ENCODE measurements at regions not wholly inside any gene's neighbourhood (a gene's known extent, or its start where the extent isn't known, plus 50 kb on each side); places are given as distances from the start of the nearest gene placed in this dataset.

- Mint-ChIP-seq H3K4me1 (no peaks in the 10 kb centered on the region), H3K9me3 (no peaks in the 10 kb centered on the region), H3K27ac (no peak overlapping the region), H3K36me3 (no peaks in the 10 kb centered on the region), H3K4me3 (no peak overlapping the region), H3K27me3 (ENCODE audit: insufficient read depth, low read depth) (no peaks in the 10 kb centered on the region)
- H3K36me3 ChIP-seq, result no peaks in the 10 kb centered on the region
- H2AFZ ChIP-seq (replicated peaks), result no peak overlapping the region
- no peak for DNase-seq (ENCODE audit: low spot score)
- no peaks in the 10 kb centered on the region for H3K79me2 ChIP-seq (ENCODE audit: low read depth)
- no peak overlapping the region for H3K27ac ChIP-seq
- no peak overlapping the region for H3K9ac ChIP-seq
- no peaks in the 10 kb centered on the region for H4K20me1 ChIP-seq (ENCODE audit: low read depth)
- H3K4me1 ChIP-seq, result peaks cover 4% of the 10 kb centered on the region
- H3K4me2 ChIP-seq, result no peak overlapping the region
- TF ChIP-seq EZH2 (IDR thresholded peaks at IDR 0.05), result no peak
- TF ChIP-seq EZH2phosphoT487 (IDR thresholded peaks at IDR 0.05), result no peak
- TF ChIP-seq CTCF (IDR thresholded peaks at IDR 0.05), result no peak
- no peaks in the 10 kb centered on the region for H3K9me3 ChIP-seq (ENCODE audit: low read depth)
- H3K4me3 ChIP-seq, result no peak overlapping the region
- no peaks in the 10 kb centered on the region for H3K27me3 ChIP-seq
- H3F3A ChIP-seq (ENCODE audit: low read depth), result no peaks in the 10 kb centered on the region
Measured at GRCh38 chr6:23957017-23957416, 169.0 kb upstream of the NRSN1 start.

GRCh38 chr6:23964865-23965264, 161.2 kb upstream of the NRSN1 start:
- no peaks in the 10 kb centered on the region for H4K20me1 ChIP-seq (ENCODE audit: low read depth)
- no peak overlapping the region for H2AFZ ChIP-seq (replicated peaks)
- no peak overlapping the region for H3K27ac ChIP-seq
- Mint-ChIP-seq H3K9me3 (no peaks in the 10 kb centered on the region), H3K27ac (no peak overlapping the region), H3K4me1 (no peaks in the 10 kb centered on the region), H3K27me3 (ENCODE audit: insufficient read depth, low read depth) (peaks cover 2% of the 10 kb centered on the region), H3K36me3 (no peaks in the 10 kb centered on the region), H3K4me3 (no peak overlapping the region)
- peaks cover 11% of the 10 kb centered on the region for H3K4me1 ChIP-seq
- no peak overlapping the region for H3K9ac ChIP-seq
- no peak overlapping the region for H3K4me3 ChIP-seq
- H3K4me2 ChIP-seq, result no peak overlapping the region
- H3F3A ChIP-seq (ENCODE audit: low read depth), result no peaks in the 10 kb centered on the region
- no peak for DNase-seq (ENCODE audit: low spot score)
- no peaks in the 10 kb centered on the region for H3K79me2 ChIP-seq (ENCODE audit: low read depth)
- no peaks in the 10 kb centered on the region for H3K27me3 ChIP-seq
- H3K36me3 ChIP-seq, result no peaks in the 10 kb centered on the region
- no peaks in the 10 kb centered on the region for H3K9me3 ChIP-seq (ENCODE audit: low read depth)
- TF ChIP-seq EZH2 (IDR thresholded peaks at IDR 0.05) (no peak), CTCF (IDR thresholded peaks at IDR 0.05) (no peak), EZH2phosphoT487 (IDR thresholded peaks at IDR 0.05) (no peak)

GRCh38 chr6:23969344-23969743, 156.7 kb upstream of the NRSN1 start:
- Histone ChIP-seq H3K4me2 (no peak overlapping the region), H4K20me1 (ENCODE audit: low read depth) (no peaks in the 10 kb centered on the region), H3K36me3 (no peaks in the 10 kb centered on the region), H3K4me3 (no peak overlapping the region), H2AFZ (replicated peaks) (no peak overlapping the region), H3K4me1 (peaks cover 11% of the 10 kb centered on the region), H3F3A (ENCODE audit: low read depth) (no peaks in the 10 kb centered on the region), H3K9me3 (ENCODE audit: low read depth) (no peaks in the 10 kb centered on the region), H3K27me3 (no peaks in the 10 kb centered on the region), H3K9ac (no peak overlapping the region), H3K27ac (no peak overlapping the region), H3K79me2 (ENCODE audit: low read depth) (no peaks in the 10 kb centered on the region)
- no peaks in the 10 kb centered on the region for H3K4me1 Mint-ChIP-seq
- no peaks in the 10 kb centered on the region for H3K27me3 Mint-ChIP-seq (ENCODE audit: insufficient read depth, low read depth)
- no peaks in the 10 kb centered on the region for H3K9me3 Mint-ChIP-seq
- H3K4me3 Mint-ChIP-seq, result no peak overlapping the region
- no peak for TF ChIP-seq CTCF (IDR thresholded peaks at IDR 0.05)
- TF ChIP-seq EZH2phosphoT487 (IDR thresholded peaks at IDR 0.05), result no peak
- no peak for TF ChIP-seq EZH2 (IDR thresholded peaks at IDR 0.05)
- no peak for DNase-seq (ENCODE audit: low spot score)
- no peaks in the 10 kb centered on the region for H3K36me3 Mint-ChIP-seq
- no peak overlapping the region for H3K27ac Mint-ChIP-seq

GRCh38 chr6:23977706-23978105, 148.3 kb upstream of the NRSN1 start:
- Histone ChIP-seq H3K4me2 (no peak overlapping the region), H3F3A (ENCODE audit: low read depth) (no peaks in the 10 kb centered on the region), H2AFZ (replicated peaks) (no peak overlapping the region), H3K36me3 (no peaks in the 10 kb centered on the region), H3K9me3 (ENCODE audit: low read depth) (no peaks in the 10 kb centered on the region), H3K79me2 (ENCODE audit: low read depth) (no peaks in the 10 kb centered on the region), H3K27me3 (no peaks in the 10 kb centered on the region), H3K9ac (no peak overlapping the region), H3K27ac (no peak overlapping the region), H4K20me1 (ENCODE audit: low read depth) (no peaks in the 10 kb centered on the region), H3K4me3 (no peak overlapping the region), H3K4me1 (no peaks in the 10 kb centered on the region)
- Mint-ChIP-seq H3K4me3 (no peak overlapping the region), H3K27me3 (ENCODE audit: insufficient read depth, low read depth) (peaks cover 3% of the 10 kb centered on the region), H3K36me3 (no peaks in the 10 kb centered on the region), H3K27ac (no peak overlapping the region), H3K4me1 (peaks cover 7% of the 10 kb centered on the region), H3K9me3 (no peaks in the 10 kb centered on the region)
- no peak for DNase-seq (ENCODE audit: low spot score)
- no peak for TF ChIP-seq EZH2 (IDR thresholded peaks at IDR 0.05)
- no peak for TF ChIP-seq CTCF (IDR thresholded peaks at IDR 0.05)
- no peak for TF ChIP-seq EZH2phosphoT487 (IDR thresholded peaks at IDR 0.05)

Data from neural progenitor cell (in vitro differentiated cells).